ENCODE measurements at regions not wholly inside any gene's neighbourhood (a gene's known extent, or its start where the extent isn't known, plus 50 kb on each side); places are given as distances from the start of the nearest gene placed in this dataset.

DNA sequence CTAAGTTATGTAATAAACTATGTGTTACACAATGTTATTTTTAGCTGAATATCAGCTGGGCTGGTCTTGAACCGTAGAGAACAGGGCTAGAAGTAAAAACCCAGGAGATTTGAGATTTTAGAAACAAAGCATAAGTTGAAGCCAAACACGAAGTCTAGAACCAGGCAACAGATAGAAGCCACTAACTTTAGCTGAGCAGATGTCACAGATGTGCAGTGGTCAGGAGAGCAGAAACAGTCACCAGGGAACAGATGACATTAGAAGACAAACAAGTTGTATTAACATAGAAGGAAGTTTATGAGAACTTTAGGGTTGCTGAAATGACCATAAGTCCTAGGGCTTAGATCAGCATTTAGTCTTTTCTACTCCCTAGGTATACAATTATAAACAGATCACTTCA lies 731.0 kb downstream of the ZNF385D start (continued):
- no peak for TF ChIP-seq EP300 (IDR thresholded peaks at IDR 0.05; ENCODE audit: borderline replicate concordance in 1 of 2, low read depth in 2 of 2, low read length in 2 of 2)
